Activated CD4-positive, alpha-beta T cell treated with anti-CD3 and anti-CD28 coated beads, Interleukin-10, Interleukin-2, amounts not matched to agents 100 ng/mL and 50 ng/mL, durations not matched to agents 16 hours and 8 hours (primary cell): ENCODE measurements at regions not wholly inside any gene's neighbourhood (a gene's known extent, or its start where the extent isn't known, plus 50 kb on each side); places are given as distances from the start of the nearest gene placed in this dataset.

Source experiments
- DNase-seq: peaks from one replicate; pipeline ENCODE4 v3.0.0-alpha.2; 2020

DNA sequence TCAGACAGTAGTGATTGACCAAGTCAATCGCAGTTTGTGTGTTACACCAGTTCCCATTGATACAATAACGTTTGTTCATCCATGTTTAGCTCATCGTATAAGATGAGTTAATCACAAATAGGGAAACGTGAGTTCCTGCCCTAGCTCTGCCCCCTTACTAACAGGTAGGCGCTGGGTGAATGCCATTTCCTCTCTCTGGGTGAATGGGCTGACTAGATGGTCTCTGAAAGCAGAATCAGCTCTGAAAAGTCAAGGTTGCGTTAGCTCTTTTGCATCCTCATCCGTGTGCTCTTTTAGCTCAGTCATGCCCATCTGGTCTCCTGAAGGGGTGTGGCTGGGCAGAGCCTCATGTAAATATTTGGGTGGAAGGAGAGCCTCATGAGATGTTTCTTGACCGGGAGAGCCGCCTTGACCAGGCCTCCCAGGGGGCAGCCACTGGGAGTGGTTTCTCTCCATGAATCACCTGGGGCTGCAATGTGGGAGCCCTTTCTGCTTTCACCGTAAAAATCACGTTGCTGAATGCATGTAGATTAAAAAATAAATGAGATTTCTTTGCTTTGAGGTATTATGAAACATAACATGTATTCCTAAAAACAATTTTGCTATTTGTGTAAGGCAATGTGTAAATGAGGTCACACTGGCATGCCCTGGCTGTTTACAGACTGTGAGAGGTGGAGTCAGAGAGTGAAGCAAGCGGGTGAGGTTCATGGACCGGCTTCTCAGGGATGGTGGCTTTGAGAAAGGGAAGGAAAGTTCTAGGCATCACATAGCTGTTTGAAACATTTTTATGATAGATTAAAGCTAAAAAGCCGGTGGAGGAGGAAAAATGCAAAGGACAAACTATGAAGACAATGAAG, 108.4 kb upstream of the RASGRP1 start:
- no peak for DNase-seq

- no peak for DNase-seq
These were observed 109.8 kb upstream of the RASGRP1 start for GRCh38 chr15:38674448-38674847.

- no peak for DNase-seq
These were observed 113.7 kb upstream of the RASGRP1 start for GRCh38 chr15:38678281-38678680.

DNA sequence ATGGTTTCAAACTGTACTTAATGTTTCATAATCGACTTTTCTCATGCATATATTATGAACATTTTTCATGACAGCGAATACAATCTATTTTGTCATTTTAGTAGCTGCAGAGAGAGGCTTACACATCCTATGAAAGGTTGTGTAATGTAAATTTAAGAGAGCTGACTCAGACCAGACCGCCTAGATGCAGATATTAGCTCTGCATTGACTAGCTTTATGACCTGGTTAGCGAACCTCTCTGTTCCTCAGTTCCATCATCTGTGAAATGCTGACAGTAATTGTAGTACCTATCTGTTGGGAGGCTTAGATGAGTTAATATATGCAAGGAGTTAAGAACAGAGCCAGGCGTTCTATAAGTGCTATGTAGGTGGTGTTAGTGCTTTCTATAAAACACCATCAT, 116.2 kb upstream of the RASGRP1 start:
- DNase-seq: peak; percentile 49

DNA sequence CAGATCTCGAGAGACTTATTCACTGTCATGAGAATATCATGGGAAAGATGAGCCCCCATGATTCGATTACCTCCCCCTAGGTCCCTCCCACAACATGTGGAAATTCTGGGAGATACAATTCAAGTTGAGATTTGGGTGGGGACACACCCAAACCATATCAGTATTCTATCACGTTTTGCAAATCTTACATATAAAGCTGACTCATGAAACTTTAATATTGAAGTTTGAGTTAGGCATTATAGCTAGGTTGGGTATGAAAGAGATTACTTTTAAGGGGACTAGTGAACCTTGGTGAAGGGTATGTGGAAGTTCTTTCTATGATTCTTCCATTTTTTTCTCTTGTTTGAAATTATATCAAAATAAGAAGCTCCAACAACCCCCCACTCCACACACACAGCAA, 117.7 kb upstream of the RASGRP1 start:
- DNase-seq: no peak

DNA sequence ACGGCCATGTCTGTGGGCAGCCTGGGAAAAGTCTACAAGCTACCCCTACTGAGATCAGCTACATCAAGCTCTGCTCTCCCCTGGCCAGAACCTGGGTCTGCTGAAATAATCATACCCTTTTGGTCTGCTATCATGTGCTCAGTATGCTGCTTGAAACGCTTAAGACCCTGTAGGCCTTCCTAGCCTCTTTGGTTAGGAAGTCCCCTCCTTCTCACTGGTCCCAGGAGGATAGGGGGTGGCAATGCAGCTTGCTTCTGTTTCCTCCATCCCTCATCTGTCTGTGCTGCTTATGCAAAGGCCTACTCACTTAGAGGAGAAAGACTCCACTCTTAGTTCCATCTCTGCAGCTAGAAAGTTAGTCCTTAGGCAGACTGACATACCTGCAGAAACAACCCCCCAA, 118.2 kb upstream of the RASGRP1 start:
- DNase-seq: no peak

- peak; percentile 85 for DNase-seq
These were observed 119.0 kb upstream of the RASGRP1 start for GRCh38 chr15:38683382-38684242.

GRCh38 chr15:38684440-38685010, 119.9 kb upstream of the RASGRP1 start:
- no peak for DNase-seq

GRCh38 chr15:38685686-38686339, 121.2 kb upstream of the RASGRP1 start:
- DNase-seq: no peak

- DNase-seq: no peak
These were observed 122.7 kb upstream of the RASGRP1 start for GRCh38 chr15:38687340-38687739.

- DNase-seq: no peak
These were observed 123.3 kb upstream of the RASGRP1 start for GRCh38 chr15:38687775-38688495.

DNA sequence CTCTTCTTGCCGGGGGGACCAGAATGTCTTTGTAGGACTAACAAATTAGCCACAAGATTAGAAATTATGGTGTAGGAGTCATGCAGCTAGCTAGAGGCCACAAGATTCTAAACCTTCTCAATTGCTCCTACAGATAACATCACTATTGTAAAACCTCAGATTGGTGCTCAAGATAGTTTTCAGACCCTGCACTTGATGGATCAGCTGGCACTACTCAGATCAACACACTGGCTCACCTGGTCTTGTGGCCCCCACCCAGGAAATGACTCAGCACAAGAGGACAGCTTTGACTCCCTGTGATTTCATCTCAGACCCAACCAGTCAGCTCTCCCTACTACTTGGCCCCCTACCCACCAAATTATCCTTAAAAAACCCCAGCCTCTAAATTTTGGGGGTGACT, 124.1 kb upstream of the RASGRP1 start:
- peak; percentile 97 for DNase-seq

DNA sequence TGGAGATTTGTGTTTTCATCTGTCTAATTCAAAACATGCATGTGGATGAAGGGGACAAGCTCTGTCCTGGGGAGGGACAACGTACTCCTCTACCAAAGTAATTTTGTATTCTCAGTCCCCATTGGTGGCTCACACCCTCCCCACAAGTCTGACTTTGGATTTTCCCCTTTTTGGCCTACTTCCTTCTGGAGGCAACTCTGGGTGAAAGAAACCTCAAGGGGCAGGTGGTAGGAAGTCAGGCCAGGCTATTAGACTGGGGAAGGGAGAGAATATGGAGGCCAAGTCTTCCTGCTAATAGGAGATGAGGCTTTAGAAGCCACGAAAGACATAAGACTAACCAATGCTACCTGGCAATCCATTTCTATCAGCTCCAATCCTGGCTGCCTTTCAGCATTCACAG, 124.9 kb upstream of the RASGRP1 start:
- no peak for DNase-seq

- no peak for DNase-seq
These were observed 125.6 kb upstream of the RASGRP1 start for GRCh38 chr15:38690216-38690615.

GRCh38 chr15:38690719-38691332, 126.2 kb upstream of the RASGRP1 start:
- peak; percentile 88 for DNase-seq

DNA sequence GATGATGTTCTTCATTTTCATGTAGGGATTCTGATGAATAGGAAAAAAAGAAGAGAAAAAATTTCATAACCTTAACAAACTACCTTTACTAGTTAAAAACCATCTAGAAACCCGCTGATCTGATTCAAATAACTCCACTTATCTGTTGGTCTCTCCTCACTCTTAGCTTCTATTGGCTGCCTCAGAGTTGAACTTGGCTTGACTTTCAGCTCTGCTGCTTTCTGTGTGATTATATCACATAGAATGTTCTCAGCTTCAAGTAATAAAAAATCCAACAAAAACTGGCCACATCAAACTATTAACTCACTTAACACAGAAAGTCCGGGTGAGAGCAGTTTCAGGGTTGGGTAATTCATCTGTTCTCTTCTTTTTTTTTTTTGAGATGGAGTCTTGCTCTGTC, 126.8 kb upstream of the RASGRP1 start:
- DNase-seq: peak; percentile 55

- DNase-seq: no peak
These were observed 127.6 kb upstream of the RASGRP1 start for GRCh38 chr15:38691965-38692788.

- DNase-seq: no peak
These were observed 128.1 kb upstream of the RASGRP1 start for GRCh38 chr15:38692789-38693062.

GRCh38 chr15:38695249-38696108, 130.9 kb upstream of the RASGRP1 start:
- peak; percentile 59 for DNase-seq

GRCh38 chr15:38696109-38696727, 131.6 kb upstream of the RASGRP1 start:
- DNase-seq: peak; percentile 94
